ENCODE measurements at regions not wholly inside any gene's neighbourhood (a gene's known extent, or its start where the extent isn't known, plus 50 kb on each side); places are given as distances from the start of the nearest gene placed in this dataset.
"Not testable (repeated sequence)": the region's sequence is repeated elsewhere in the genome, so short reads cannot be mapped to it uniquely, and the experiment has no call there.

GRCh38 chr15:98089352-98089751 is 128.8 kb downstream of the ARRDC4 start:
- not testable (repeated sequence) for TF ChIP-seq CTCF, POLR2A (IDR thresholded peaks at IDR 0.05)

Data from sigmoid colon (tissue), 3 donors.